ENCODE measurements at regions not wholly inside any gene's neighbourhood (a gene's known extent, or its start where the extent isn't known, plus 50 kb on each side); places are given as distances from the start of the nearest gene placed in this dataset.

DNA sequence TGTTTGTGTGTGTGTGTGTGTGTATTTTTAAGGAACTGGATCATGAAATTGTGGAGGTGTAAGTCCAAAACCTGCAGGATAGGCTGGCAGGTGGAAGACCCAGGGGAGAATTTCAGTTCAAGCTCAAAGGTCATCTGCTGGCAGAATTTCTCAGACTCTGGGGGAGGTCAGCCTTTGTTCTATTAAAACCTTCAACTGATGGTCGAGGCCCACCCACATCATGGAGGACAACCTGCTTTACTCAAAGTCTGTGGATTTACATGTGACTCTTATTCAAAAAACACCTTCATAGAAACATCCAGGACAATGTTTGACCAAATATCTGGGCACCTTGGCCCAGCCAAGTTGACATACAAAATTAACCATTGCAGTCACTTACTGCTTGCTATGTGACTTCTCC lies 157.2 kb downstream of the EDEM1 start:
- no peak overlapping the region for H3K27ac ChIP-seq
- H3K4me3 ChIP-seq: no peak overlapping the region
- TF ChIP-seq POLR2A (IDR thresholded peaks at IDR 0.05) (no peak), CTCF (IDR thresholded peaks at IDR 0.05) (no peak)
- no peaks in the 10 kb centered on the region for H3K9me3 ChIP-seq
- H3K4me1 ChIP-seq: no peaks in the 10 kb centered on the region
- no peaks in the 10 kb centered on the region for H3K27me3 ChIP-seq
- H3K36me3 ChIP-seq: no peaks in the 10 kb centered on the region
- no peak for DNase-seq

- H3K27ac ChIP-seq: no peak overlapping the region
- no peaks in the 10 kb centered on the region for H3K9me3 ChIP-seq
- H3K36me3 ChIP-seq: no peaks in the 10 kb centered on the region
- no peak for DNase-seq
- no peaks in the 10 kb centered on the region for H3K27me3 ChIP-seq
- H3K4me1 ChIP-seq: no peaks in the 10 kb centered on the region
- H3K4me3 ChIP-seq: no peak overlapping the region
- TF ChIP-seq CTCF (IDR thresholded peaks at IDR 0.05) (no peak), POLR2A (IDR thresholded peaks at IDR 0.05) (no peak)
These were observed 160.0 kb downstream of the EDEM1 start for GRCh38 chr3:5347486-5347885.

- no peak for DNase-seq
- Histone ChIP-seq H3K4me3 (no peak overlapping the region), H3K27me3 (no peaks in the 10 kb centered on the region), H3K4me1 (no peaks in the 10 kb centered on the region), H3K36me3 (no peaks in the 10 kb centered on the region), H3K9me3 (no peaks in the 10 kb centered on the region), H3K27ac (no peak overlapping the region)
- TF ChIP-seq POLR2A (IDR thresholded peaks at IDR 0.05): no peak
- no peak for TF ChIP-seq CTCF (IDR thresholded peaks at IDR 0.05)
These were observed 160.9 kb downstream of the EDEM1 start for GRCh38 chr3:5348229-5348902.

GRCh38 chr3:5349343-5349742 lies 161.8 kb downstream of the EDEM1 start:
- Histone ChIP-seq H3K27me3 (no peaks in the 10 kb centered on the region), H3K4me1 (no peaks in the 10 kb centered on the region), H3K4me3 (no peak overlapping the region), H3K9me3 (no peaks in the 10 kb centered on the region), H3K27ac (no peak overlapping the region), H3K36me3 (no peaks in the 10 kb centered on the region)
- TF ChIP-seq POLR2A (IDR thresholded peaks at IDR 0.05) (no peak), CTCF (IDR thresholded peaks at IDR 0.05) (no peak)
- no peak for DNase-seq

DNA sequence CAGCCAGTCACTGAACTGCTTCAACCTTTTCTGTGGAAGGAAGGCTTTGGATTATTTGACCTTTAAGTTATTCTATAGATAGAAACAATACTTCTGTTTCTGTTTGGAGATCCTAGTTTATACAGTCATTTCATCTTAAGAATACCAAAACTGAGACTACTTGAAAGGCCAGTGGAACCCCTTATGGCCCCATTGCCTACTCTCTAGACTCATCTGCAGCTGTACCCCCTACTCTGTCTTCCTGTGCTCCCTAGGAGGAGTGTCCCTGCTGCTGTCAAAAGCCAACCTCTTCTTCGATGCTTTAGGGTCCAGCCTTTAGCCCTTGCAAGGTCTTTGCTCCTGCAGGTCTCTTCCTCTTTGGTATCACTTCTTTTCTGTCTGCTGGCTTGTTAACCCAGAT lies 169.6 kb downstream of the EDEM1 start:
- H3K4me3 ChIP-seq: no peak overlapping the region
- no peak for TF ChIP-seq POLR2A (IDR thresholded peaks at IDR 0.05)
- no peak for TF ChIP-seq CTCF (IDR thresholded peaks at IDR 0.05)
- H3K27me3 ChIP-seq: no peaks in the 10 kb centered on the region
- H3K36me3 ChIP-seq: no peaks in the 10 kb centered on the region
- H3K9me3 ChIP-seq: no peaks in the 10 kb centered on the region
- H3K4me1 ChIP-seq: no peaks in the 10 kb centered on the region
- no peak overlapping the region for H3K27ac ChIP-seq
- DNase-seq: no peak

DNA sequence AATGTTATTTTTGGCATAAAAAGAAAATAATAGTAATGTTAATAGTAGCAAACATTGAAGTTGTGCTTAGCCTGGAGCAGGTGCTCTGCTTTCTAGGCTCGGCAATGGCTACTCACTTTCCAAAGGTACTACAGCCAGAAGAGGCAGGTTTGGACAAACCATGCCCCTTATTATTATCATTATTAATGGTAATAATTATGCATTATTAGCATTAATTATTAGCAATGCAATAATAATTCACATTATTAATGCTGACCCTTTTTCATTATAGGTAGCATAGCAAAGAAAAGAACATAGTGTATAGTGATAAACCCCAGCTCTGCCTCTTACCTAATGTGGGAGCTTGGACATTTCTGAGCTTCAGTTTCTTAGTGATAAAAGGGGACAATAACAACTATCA lies 171.4 kb downstream of the EDEM1 start:
- Histone ChIP-seq H3K27me3 (no peaks in the 10 kb centered on the region), H3K27ac (no peak overlapping the region), H3K9me3 (no peaks in the 10 kb centered on the region), H3K4me1 (no peaks in the 10 kb centered on the region), H3K36me3 (no peaks in the 10 kb centered on the region), H3K4me3 (no peak overlapping the region)
- no peak for DNase-seq
- no peak for TF ChIP-seq POLR2A (IDR thresholded peaks at IDR 0.05)
- TF ChIP-seq CTCF (IDR thresholded peaks at IDR 0.05): no peak

All from Peyer's patch (tissue), 4 donors.